SK-N-SH (cell line): ENCODE measurements at regions not wholly inside any gene's neighbourhood (a gene's known extent, or its start where the extent isn't known, plus 50 kb on each side); places are given as distances from the start of the nearest gene placed in this dataset.

Source experiments
- CTCF ChIA-PET: fragments of 300-600, 350-600 bp; formaldehyde crosslinking; extraction: SDS; loops from one replicate; lab custom pipeline; 2021; lab: Yijun Ruan, JAX
- POLR2A ChIA-PET: fragments of 350-600 bp; sonication (Branson Sonifier 250); formaldehyde crosslinking; extraction: SDS; loops from one replicate; lab custom pipeline; 2020; ENCODE audit warnings: antibody characterized with exemption, inconsistent platforms; lab: Yijun Ruan, JAX
- DNase-seq: peaks from one replicate; pipeline ENCODE4 v3.0.0; 2012
- H2AFZ ChIP-seq: fragments of 200-600 bp; sonication (generic); 2 replicates; pipeline ENCODE4 v1.8.1; 2016; ENCODE audit warnings: antibody characterized with exemption, mild to moderate bottlenecking, low read depth
- H3F3A ChIP-seq: fragments of 200-600 bp; sonication (generic); replicated peaks from 2 replicates; pipeline ENCODE3; 2016; ENCODE audit warnings: antibody characterized with exemption, mild to moderate bottlenecking; ENCODE audit not compliant: insufficient read depth
- H3K27ac ChIP-seq, 2 experiments: fragments of 200-500 bp in 1 of 2; fragments of 200-600 bp in 1 of 2; sonication (Bioruptor generic) in 1 of 2; sonication (generic), shearing (Covaris generic) in 1 of 2; 2 replicates each; pipeline versions ENCODE4 v1.5.1 to v1.6.1; 2014 to 2016; ENCODE audit warnings: low read depth in 2 of 2, inconsistent platforms in 1 of 2, low read length in 1 of 2, mild to moderate bottlenecking in 1 of 2, mixed read lengths in 1 of 2
- H3K27me3 ChIP-seq: fragments of 200-600 bp; sonication (generic), shearing (Covaris generic); 2 replicates; pipeline ENCODE4 v1.6.1; 2016; ENCODE audit warnings: mixed run types; ENCODE audit not compliant: insufficient read depth
- H3K36me3 ChIP-seq, 2 experiments: fragments of 200-500 bp in 1 of 2; fragments of 200-600 bp in 1 of 2; sonication (Bioruptor generic) in 1 of 2; sonication (generic) in 1 of 2; replicated peaks in 1 of 2; 2 replicates each; pipeline versions ENCODE3 to v1.5.1; 2014 to 2016; ENCODE audit warnings: low read length in 1 of 2, mild to moderate bottlenecking in 1 of 2; ENCODE audit not compliant: insufficient read depth in 2 of 2, control insufficient read depth in 1 of 2
- H3K4me1 ChIP-seq, 2 experiments: fragments of 200-500 bp in 1 of 2; fragments of 200-600 bp in 1 of 2; sonication (Bioruptor generic) in 1 of 2; sonication (generic), shearing (Covaris generic) in 1 of 2; 2 replicates each; pipeline versions ENCODE4 v1.5.1 to v1.6.1; 2014 to 2016; ENCODE audit warnings: low read depth in 1 of 2, low read length in 1 of 2, mixed run types in 1 of 2; ENCODE audit not compliant: insufficient read depth in 2 of 2, control insufficient read depth in 1 of 2
- H3K4me2 ChIP-seq: fragments of 200-600 bp; sonication (generic), shearing (Covaris generic); 2 replicates; pipeline ENCODE4 v1.6.1; 2017; ENCODE audit warnings: mixed run types
- H3K4me3 ChIP-seq, 2 experiments: fragments of 200-500 bp in 1 of 2; fragments of 200-600 bp in 1 of 2; sonication (Bioruptor generic) in 1 of 2; sonication (generic), shearing (Covaris generic) in 1 of 2; 2 replicates each; pipeline versions ENCODE4 v1.5.1 to v1.8.1; 2014 to 2016; ENCODE audit warnings: low read depth in 2 of 2, inconsistent platforms in 1 of 2, low read length in 1 of 2, mild to moderate bottlenecking in 1 of 2, mixed read lengths in 1 of 2, moderate library complexity in 1 of 2
- H3K79me2 ChIP-seq: fragments of 200-600 bp; sonication (generic); 2 replicates; pipeline ENCODE4 v1.8.1; 2017; ENCODE audit warnings: mild to moderate bottlenecking; ENCODE audit not compliant: insufficient read depth
- H3K9ac ChIP-seq: fragments of 200-600 bp; sonication (generic); 2 replicates; pipeline ENCODE4 v1.6.1; 2017; ENCODE audit warnings: mixed run types
- H3K9me2 ChIP-seq: fragments of 200-600 bp; sonication (generic); 2 replicates; pipeline ENCODE4 v1.6.1; 2017; ENCODE audit warnings: mixed run types
- H3K9me3 ChIP-seq: fragments of 200-600 bp; sonication (generic); 2 replicates; pipeline ENCODE4 v1.6.1; 2017; ENCODE audit warnings: mixed run types, mild to moderate bottlenecking, moderate library complexity
- H4K20me1 ChIP-seq: fragments of 200-600 bp; sonication (generic); 2 replicates; pipeline ENCODE4 v1.6.1; 2017; ENCODE audit warnings: mild to moderate bottlenecking, mixed run types; ENCODE audit not compliant: insufficient read depth
- CHD2 ChIP-seq: fragments of 150-350 bp; IDR thresholded peaks from 2 replicates; pipeline ENCODE4 v1.6.1; 2018; ENCODE audit warnings: low read length; ENCODE audit not compliant: partially characterized antibody
- CTCF ChIP-seq: fragments of 200-600 bp; sonication (generic); IDR thresholded peaks from 2 replicates; pipeline ENCODE4 v1.6.1; 2017; ENCODE audit warnings: antibody characterized with exemption, mild to moderate bottlenecking, moderate library complexity
- ELF1 ChIP-seq: IDR thresholded peaks from 2 replicates; pipeline ENCODE4 v1.4.0; 2012
- EZH2phosphoT487 ChIP-seq: fragments of 200-600 bp; sonication (generic); IDR thresholded peaks from 2 replicates; pipeline ENCODE4 v1.6.1; 2017; ENCODE audit warnings: low read depth, mixed run types, mild to moderate bottlenecking, antibody characterized with exemption, moderate library complexity, borderline replicate concordance
- FOSL2 ChIP-seq: IDR thresholded peaks from 2 replicates; pipeline ENCODE4 v1.4.0; 2012; ENCODE audit warnings: low read depth, mild to moderate bottlenecking, moderate library complexity, borderline replicate concordance
- FOXM1 ChIP-seq: IDR thresholded peaks from 2 replicates; pipeline ENCODE4 v1.4.0; 2012; ENCODE audit warnings: low read depth, mild to moderate bottlenecking
- GABPA ChIP-seq: IDR thresholded peaks from 2 replicates; pipeline ENCODE4 v1.4.0; 2012; ENCODE audit warnings: low read depth, mild to moderate bottlenecking
- GATA2 ChIP-seq: sonication (generic); formaldehyde crosslinking; IDR thresholded peaks from 2 replicates; pipeline ENCODE4 v1.5.0; 2020; ENCODE audit warnings: mild to moderate bottlenecking, missing genetic modification reagents
- IRF3 ChIP-seq: fragments of 150-350 bp; IDR thresholded peaks from 2 replicates; pipeline ENCODE4 v1.6.1; 2016; ENCODE audit warnings: mild to moderate bottlenecking, low read depth, low read length
- MAX ChIP-seq: IDR thresholded peaks from 2 replicates; pipeline ENCODE4 v1.4.0; 2012; ENCODE audit warnings: low read depth
- MEF2A ChIP-seq: IDR thresholded peaks from 2 replicates; pipeline ENCODE4 v1.4.0; 2012; ENCODE audit warnings: low read depth, borderline replicate concordance
- MXI1 ChIP-seq: IDR thresholded peaks from 2 replicates; pipeline ENCODE4 v1.6.1; 2012; ENCODE audit warnings: mild to moderate bottlenecking, low read depth, low read length, improper control_type of control experiment
- NFIC ChIP-seq: IDR thresholded peaks from 2 replicates; pipeline ENCODE4 v1.4.0; 2012; ENCODE audit warnings: borderline replicate concordance
- PBX3 ChIP-seq: IDR thresholded peaks from 2 replicates; pipeline ENCODE4; 2012
- POLR2AphosphoS5 ChIP-seq: IDR thresholded peaks from 2 replicates; pipeline ENCODE4 v1.6.1; 2012; ENCODE audit warnings: low read depth, low read length
- RAD21 ChIP-seq: IDR thresholded peaks from 2 replicates; pipeline ENCODE4 v1.6.1; 2012; ENCODE audit warnings: mild to moderate bottlenecking, low read length
- RXRA ChIP-seq: IDR thresholded peaks from 2 replicates; pipeline ENCODE4 v1.4.0; 2012; ENCODE audit warnings: low read depth, mild to moderate bottlenecking, borderline replicate concordance
- TAF1 ChIP-seq: IDR thresholded peaks from 2 replicates; pipeline ENCODE4 v1.6.1; 2012; ENCODE audit warnings: low read depth, mild to moderate bottlenecking, low read length, moderate library complexity, borderline replicate concordance
- TEAD4 ChIP-seq: IDR thresholded peaks from 2 replicates; pipeline ENCODE4 v1.4.0; 2012; ENCODE audit warnings: mild to moderate bottlenecking, borderline replicate concordance; ENCODE audit not compliant: insufficient read depth
- ZBTB33 ChIP-seq: IDR thresholded peaks from 2 replicates; pipeline ENCODE4 v1.4.0; 2012; ENCODE audit warnings: low read depth, borderline replicate concordance
- WGBS: methylation state at CpG from one replicate; pipeline ENCODE4 v1.1.6; 2017; ENCODE audit warnings: low lambda C conversion rate; 5-methylcytosine and 5-hydroxymethylcytosine counted together

GRCh38 chr15:31570591-31570990 is 244.0 kb downstream of the KLF13 start:
- H3K4me3 ChIP-seq, result no peak overlapping the region
- ChIA-PET POLR2A (no interaction called here), CTCF (no interaction called here)
- no peak for DNase-seq
- no peaks in the 10 kb centered on the region for H3K79me2 ChIP-seq
- no peak overlapping the region for H3K27ac ChIP-seq
- H4K20me1 ChIP-seq, result no peaks in the 10 kb centered on the region
- H3K27me3 ChIP-seq, result no peaks in the 10 kb centered on the region
- 29% methylated on average over 7 of the region's 11 CpGs for WGBS
- no peaks in the 10 kb centered on the region for H3K36me3 ChIP-seq
- no peak overlapping the region for H2AFZ ChIP-seq
- no peak for TF ChIP-seq CTCF
- no peak for TF ChIP-seq EZH2phosphoT487
- TF ChIP-seq TAF1, result no peak
- no peak for TF ChIP-seq GATA2 (CRISPR knock-in tag)
- TF ChIP-seq PBX3, result no peak
- no peak for TF ChIP-seq IRF3
- TF ChIP-seq ELF1, result no peak
- no peak for TF ChIP-seq TEAD4
- no peak for TF ChIP-seq MEF2A
- TF ChIP-seq NFIC, result no peak
- no peak for TF ChIP-seq ZBTB33
- no peak for TF ChIP-seq GABPA
- no peak for TF ChIP-seq POLR2AphosphoS5
- no peak for TF ChIP-seq FOXM1
- TF ChIP-seq MAX, result no peak
- TF ChIP-seq RAD21, result no peak
- no peak for TF ChIP-seq MXI1
- TF ChIP-seq RXRA, result no peak
- no peak for TF ChIP-seq FOSL2
- TF ChIP-seq CHD2, result no peak
- H3F3A ChIP-seq, result no peaks in the 10 kb centered on the region
- no peak overlapping the region for H3K4me2 ChIP-seq
- H3K9ac ChIP-seq, result no peak overlapping the region
- peaks cover 0 to 3% of the 10 kb centered on the region in 2 experiments; a peak in 1 of 4 replicates for H3K4me1 ChIP-seq
- no peaks in the 10 kb centered on the region for H3K9me2 ChIP-seq
- 0 out of 2 replicates have a peak, but pooled peaks cover 7% of the 10 kb centered on the region for H3K9me3 ChIP-seq
